Posterior vena cava (tissue), 2 donors: ENCODE measurements at regions not wholly inside any gene's neighbourhood (a gene's known extent, or its start where the extent isn't known, plus 50 kb on each side); places are given as distances from the start of the nearest gene placed in this dataset.
"Not testable (repeated sequence)": the region's sequence is repeated elsewhere in the genome, so short reads cannot be mapped to it uniquely, and the experiment has no call there.

Experiments
- DNase-seq: peaks from one replicate; pipeline ENCODE4 v3.0.0-alpha.2; 2020; ENCODE audit warnings: low spot score
- intact Hi-C, 2 donors: fragments of 100-400 bp; cut with DNase I; formaldehyde crosslinking; loops; one replicate each; pipeline versions ENCODE4 v1.14.1 to v1.14.2; 2022 to 2023
- donor health status: DM: yes; HTN: yes; CAD: no.
- donor health status: DM: yes; HTN: yes; CAD: no.

GRCh38 chr10:108033518-108033917 is 869.0 kb upstream of the SORCS1 start:
- intact Hi-C loops, DNase-seq: not testable (repeated sequence)

GRCh38 chr10:108031505-108031904 is 867.0 kb upstream of the SORCS1 start:
- intact Hi-C loops, result no loop called here
- no peak for DNase-seq

- intact Hi-C loops, result no loop called here
- DNase-seq, result no peak
Measured at GRCh38 chr10:108014902-108015177, 850.3 kb upstream of the SORCS1 start.

- DNase-seq, result no peak
- intact Hi-C loops, result no loop called here
Measured at GRCh38 chr10:108014145-108014901, 849.8 kb upstream of the SORCS1 start.

GRCh38 chr10:108005627-108006026 is 841.1 kb upstream of the SORCS1 start:
- DNase-seq, result no peak
- intact Hi-C loops, result no loop called here

- intact Hi-C loops, result no loop called here
- DNase-seq, result no peak
Measured at GRCh38 chr10:108003576-108003975, 839.1 kb upstream of the SORCS1 start.

GRCh38 chr10:108003061-108003460 is 838.6 kb upstream of the SORCS1 start:
- intact Hi-C loops, result no loop called here
- no peak for DNase-seq

GRCh38 chr10:108000365-108000764 is 835.9 kb upstream of the SORCS1 start:
- DNase-seq, result no peak

GRCh38 chr10:107994621-107995270 is 830.2 kb upstream of the SORCS1 start:
- DNase-seq, result no peak
- intact Hi-C loops, result no loop called here

More at GRCh38 chr10:108000365-108000764, 835.9 kb upstream of the SORCS1 start:
- intact Hi-C loops, result no loop called here

GRCh38 chr10:107986571-107986970 is 822.1 kb upstream of the SORCS1 start:
- intact Hi-C loops, result no loop called here
- no peak for DNase-seq

GRCh38 chr10:107984581-107984980 is 820.1 kb upstream of the SORCS1 start:
- DNase-seq, result no peak
- intact Hi-C loops, result no loop called here

GRCh38 chr10:107984149-107984548 is 819.6 kb upstream of the SORCS1 start:
- no peak for DNase-seq
- intact Hi-C loops, result no loop called here

- intact Hi-C loops, result no loop called here
- DNase-seq, result no peak
Measured at GRCh38 chr10:107978455-107978854, 813.9 kb upstream of the SORCS1 start.

- DNase-seq, result no peak
- intact Hi-C loops, result no loop called here
Measured at GRCh38 chr10:107971973-107972372, 807.5 kb upstream of the SORCS1 start.

- intact Hi-C loops, result no loop called here
- DNase-seq, result no peak
Measured at GRCh38 chr10:107971411-107971810, 806.9 kb upstream of the SORCS1 start.

GRCh38 chr10:107970512-107970911 is 806.0 kb upstream of the SORCS1 start:
- no peak for DNase-seq
- intact Hi-C loops, result no loop called here

- DNase-seq, result no peak
- intact Hi-C loops, result no loop called here
Measured at GRCh38 chr10:107969936-107970335, 805.4 kb upstream of the SORCS1 start.

GRCh38 chr10:107966826-107967225 is 802.3 kb upstream of the SORCS1 start:
- DNase-seq, result no peak
- intact Hi-C loops, result no loop called here

GRCh38 chr10:107952649-107953556 is 788.4 kb upstream of the SORCS1 start:
- no peak for DNase-seq
- intact Hi-C loops, result loop anchor here in 1 of 2 donors (5.0 kb wide), 1 partner anchor 1724 kb away; no protein-coding TSS in a partner anchor

GRCh38 chr10:107950411-107951062 is 786.0 kb upstream of the SORCS1 start:
- intact Hi-C loops, result loop anchor here in 1 of 2 donors (5.0 kb wide), 1 partner anchor 1727 kb away; no protein-coding TSS in a partner anchor
- not testable (repeated sequence) for DNase-seq
